ENCODE measurements at regions not wholly inside any gene's neighbourhood (a gene's known extent, or its start where the extent isn't known, plus 50 kb on each side); places are given as distances from the start of the nearest gene placed in this dataset.

DNA sequence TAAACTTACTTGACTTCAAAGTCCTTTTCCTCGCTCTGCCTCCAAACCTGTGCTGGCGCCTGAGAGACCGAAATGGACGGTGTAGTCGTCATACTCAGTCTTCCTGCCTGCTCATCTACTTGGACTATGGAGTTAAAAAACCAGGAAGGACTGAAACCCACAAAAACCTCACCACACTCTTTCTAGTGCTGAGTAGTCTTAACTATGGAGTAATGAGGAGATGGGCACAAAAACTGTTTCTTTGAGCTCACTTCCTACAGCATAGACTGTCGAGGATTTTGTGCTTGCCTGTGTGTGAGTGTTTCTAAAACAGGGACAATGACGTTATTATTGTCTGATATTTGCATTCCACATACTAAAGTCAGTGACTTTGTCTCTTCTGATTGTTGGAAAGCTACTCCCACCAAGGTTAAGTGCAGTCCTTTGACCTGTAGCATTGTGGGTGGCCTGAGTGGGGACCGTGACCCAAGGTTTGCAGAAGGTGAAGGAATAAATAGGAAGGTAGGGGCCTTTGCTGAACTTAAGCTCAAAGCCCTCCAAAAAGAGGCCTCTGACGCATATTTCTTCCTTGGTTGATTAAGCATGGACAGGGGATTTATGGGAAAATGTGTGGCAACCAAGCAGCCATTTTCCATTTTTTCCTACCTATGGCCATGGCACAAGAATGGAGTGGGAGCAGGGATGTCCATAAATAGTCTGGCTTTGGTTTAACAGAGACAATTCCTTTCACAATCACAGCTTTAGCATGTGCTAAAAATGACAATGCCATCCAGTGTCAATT lies 109.6 kb downstream of the ZBTB18 start:
- Histone ChIP-seq H3K27ac (ENCODE audit: extremely low read depth, low read depth, low read length) (no peak overlapping the region), H3K9me3 (ENCODE audit: control insufficient read depth, insufficient read depth, low read depth, low read length) (no peaks in the 10 kb centered on the region), H3K4me3 (ENCODE audit: low read depth, low read length) (no peak overlapping the region), H3K4me1 (ENCODE audit: control insufficient read depth, insufficient read depth, low read length) (peaks cover 10% of the 10 kb centered on the region), H3K36me3 (ENCODE audit: control insufficient read depth in 2 of 2, insufficient read depth in 1 of 2, low read length in 2 of 2) (no peaks in the 10 kb centered on the region)
- POLR2A ChIA-PET: no interaction called here
- TF ChIP-seq ZNF654 (tag by site-specific recombination; IDR thresholded peaks at IDR 0.05; ENCODE audit: low read depth) (no peak), KLF16 (tag by site-specific recombination; IDR thresholded peaks at IDR 0.05) (no peak), ZNF621 (tag by site-specific recombination; IDR thresholded peaks at IDR 0.05) (no peak), ZNF624 (tag by site-specific recombination; IDR thresholded peaks at IDR 0.05) (no peak), ZNF394 (tag by site-specific recombination; IDR thresholded peaks at IDR 0.05; ENCODE audit: borderline replicate concordance) (no peak), ZNF391 (tag by site-specific recombination; IDR thresholded peaks at IDR 0.05; ENCODE audit: borderline replicate concordance, low read depth) (no peak), ZNF514 (tag by site-specific recombination; IDR thresholded peaks at IDR 0.05) (no peak), ZNF830 (tag by site-specific recombination; IDR thresholded peaks at IDR 0.05; ENCODE audit: low read depth) (no peak), ZNF791 (tag by site-specific recombination; IDR thresholded peaks at IDR 0.05) (no peak), SCRT1 (tag by site-specific recombination; IDR thresholded peaks at IDR 0.05; ENCODE audit: borderline replicate concordance) (no peak), ZBTB7A (tag by site-specific recombination; IDR thresholded peaks at IDR 0.05; ENCODE audit: low read depth) (no peak)
- TF ChIP-seq, protein P1, sequence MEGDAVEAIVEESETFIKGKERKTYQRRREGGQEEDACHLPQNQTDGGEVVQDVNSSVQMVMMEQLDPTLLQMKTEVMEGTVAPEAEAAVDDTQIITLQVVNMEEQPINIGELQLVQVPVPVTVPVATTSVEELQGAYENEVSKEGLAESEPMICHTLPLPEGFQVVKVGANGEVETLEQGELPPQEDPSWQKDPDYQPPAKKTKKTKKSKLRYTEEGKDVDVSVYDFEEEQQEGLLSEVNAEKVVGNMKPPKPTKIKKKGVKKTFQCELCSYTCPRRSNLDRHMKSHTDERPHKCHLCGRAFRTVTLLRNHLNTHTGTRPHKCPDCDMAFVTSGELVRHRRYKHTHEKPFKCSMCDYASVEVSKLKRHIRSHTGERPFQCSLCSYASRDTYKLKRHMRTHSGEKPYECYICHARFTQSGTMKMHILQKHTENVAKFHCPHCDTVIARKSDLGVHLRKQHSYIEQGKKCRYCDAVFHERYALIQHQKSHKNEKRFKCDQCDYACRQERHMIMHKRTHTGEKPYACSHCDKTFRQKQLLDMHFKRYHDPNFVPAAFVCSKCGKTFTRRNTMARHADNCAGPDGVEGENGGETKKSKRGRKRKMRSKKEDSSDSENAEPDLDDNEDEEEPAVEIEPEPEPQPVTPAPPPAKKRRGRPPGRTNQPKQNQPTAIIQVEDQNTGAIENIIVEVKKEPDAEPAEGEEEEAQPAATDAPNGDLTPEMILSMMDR (tag by site-specific recombination; IDR thresholded peaks at IDR 0.05): no peak
- CTCF ChIA-PET: interaction anchor here (0.6 kb wide), 1 partner anchor 106 kb away, joined by 3 read pairs; no protein-coding TSS in a partner anchor

DNA sequence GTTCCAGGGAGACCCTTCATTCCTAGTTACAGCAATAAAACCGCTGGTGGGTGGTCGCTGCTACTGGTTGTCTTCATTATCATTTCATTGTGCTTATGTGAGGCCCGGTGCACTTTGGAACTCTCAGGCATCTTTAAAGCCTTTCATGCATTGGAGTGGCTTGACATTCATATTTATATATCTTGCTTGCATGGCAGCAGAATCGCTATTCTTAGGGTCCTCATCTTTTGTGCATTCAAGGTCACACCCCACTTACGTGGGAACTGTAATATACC lies 110.1 kb downstream of the ZBTB18 start:
- POLR2A ChIA-PET: no interaction called here
- TF ChIP-seq ZNF155 (tag by site-specific recombination; IDR thresholded peaks at IDR 0.05): no peak
- no peak for TF ChIP-seq HOXC10 (CRISPR knock-in tag; IDR thresholded peaks at IDR 0.05)
- no peak for TF ChIP-seq ZNF416 (tag by site-specific recombination; IDR thresholded peaks at IDR 0.05)
- TF ChIP-seq TRIM28 (IDR thresholded peaks at IDR 0.05; ENCODE audit: borderline replicate concordance, low read length): no peak
- TF ChIP-seq ZNF16 (tag by site-specific recombination; IDR thresholded peaks at IDR 0.05; ENCODE audit: low read depth): no peak
- no peak for TF ChIP-seq PRDM1 (tag by site-specific recombination; IDR thresholded peaks at IDR 0.05)
- TF ChIP-seq ZNF292 (tag by site-specific recombination; IDR thresholded peaks at IDR 0.05; ENCODE audit: borderline replicate concordance, low read depth): no peak
- no peak for TF ChIP-seq ZNF707 (tag by site-specific recombination; IDR thresholded peaks at IDR 0.05)
- TF ChIP-seq, protein P2, sequence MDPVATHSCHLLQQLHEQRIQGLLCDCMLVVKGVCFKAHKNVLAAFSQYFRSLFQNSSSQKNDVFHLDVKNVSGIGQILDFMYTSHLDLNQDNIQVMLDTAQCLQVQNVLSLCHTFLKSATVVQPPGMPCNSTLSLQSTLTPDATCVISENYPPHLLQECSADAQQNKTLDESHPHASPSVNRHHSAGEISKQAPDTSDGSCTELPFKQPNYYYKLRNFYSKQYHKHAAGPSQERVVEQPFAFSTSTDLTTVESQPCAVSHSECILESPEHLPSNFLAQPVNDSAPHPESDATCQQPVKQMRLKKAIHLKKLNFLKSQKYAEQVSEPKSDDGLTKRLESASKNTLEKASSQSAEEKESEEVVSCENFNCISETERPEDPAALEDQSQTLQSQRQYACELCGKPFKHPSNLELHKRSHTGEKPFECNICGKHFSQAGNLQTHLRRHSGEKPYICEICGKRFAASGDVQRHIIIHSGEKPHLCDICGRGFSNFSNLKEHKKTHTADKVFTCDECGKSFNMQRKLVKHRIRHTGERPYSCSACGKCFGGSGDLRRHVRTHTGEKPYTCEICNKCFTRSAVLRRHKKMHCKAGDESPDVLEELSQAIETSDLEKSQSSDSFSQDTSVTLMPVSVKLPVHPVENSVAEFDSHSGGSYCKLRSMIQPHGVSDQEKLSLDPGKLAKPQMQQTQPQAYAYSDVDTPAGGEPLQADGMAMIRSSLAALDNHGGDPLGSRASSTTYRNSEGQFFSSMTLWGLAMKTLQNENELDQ (tag by site-specific recombination; IDR thresholded peaks at IDR 0.05; ENCODE audit: low read depth): no peak
- TF ChIP-seq, protein P3, sequence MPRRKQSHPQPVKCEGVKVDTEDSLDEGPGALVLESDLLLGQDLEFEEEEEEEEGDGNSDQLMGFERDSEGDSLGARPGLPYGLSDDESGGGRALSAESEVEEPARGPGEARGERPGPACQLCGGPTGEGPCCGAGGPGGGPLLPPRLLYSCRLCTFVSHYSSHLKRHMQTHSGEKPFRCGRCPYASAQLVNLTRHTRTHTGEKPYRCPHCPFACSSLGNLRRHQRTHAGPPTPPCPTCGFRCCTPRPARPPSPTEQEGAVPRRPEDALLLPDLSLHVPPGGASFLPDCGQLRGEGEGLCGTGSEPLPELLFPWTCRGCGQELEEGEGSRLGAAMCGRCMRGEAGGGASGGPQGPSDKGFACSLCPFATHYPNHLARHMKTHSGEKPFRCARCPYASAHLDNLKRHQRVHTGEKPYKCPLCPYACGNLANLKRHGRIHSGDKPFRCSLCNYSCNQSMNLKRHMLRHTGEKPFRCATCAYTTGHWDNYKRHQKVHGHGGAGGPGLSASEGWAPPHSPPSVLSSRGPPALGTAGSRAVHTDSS (tag by site-specific recombination; IDR thresholded peaks at IDR 0.05): no peak
- TF ChIP-seq ZNF184 (tag by site-specific recombination; IDR thresholded peaks at IDR 0.05): no peak
- TF ChIP-seq ZFP41 (tag by site-specific recombination; IDR thresholded peaks at IDR 0.05; ENCODE audit: borderline replicate concordance): no peak
- no peak for TF ChIP-seq ZNF843 (tag by site-specific recombination; IDR thresholded peaks at IDR 0.05)
- no peak for TF ChIP-seq ZNF211 (tag by site-specific recombination; IDR thresholded peaks at IDR 0.05; ENCODE audit: low read depth)
- TF ChIP-seq ZNF335 (tag by site-specific recombination; conservative IDR thresholded peaks at IDR 0.05): no peak
- TF ChIP-seq ZFP69B (tag by site-specific recombination; IDR thresholded peaks at IDR 0.05): no peak
- TF ChIP-seq, protein P4, sequence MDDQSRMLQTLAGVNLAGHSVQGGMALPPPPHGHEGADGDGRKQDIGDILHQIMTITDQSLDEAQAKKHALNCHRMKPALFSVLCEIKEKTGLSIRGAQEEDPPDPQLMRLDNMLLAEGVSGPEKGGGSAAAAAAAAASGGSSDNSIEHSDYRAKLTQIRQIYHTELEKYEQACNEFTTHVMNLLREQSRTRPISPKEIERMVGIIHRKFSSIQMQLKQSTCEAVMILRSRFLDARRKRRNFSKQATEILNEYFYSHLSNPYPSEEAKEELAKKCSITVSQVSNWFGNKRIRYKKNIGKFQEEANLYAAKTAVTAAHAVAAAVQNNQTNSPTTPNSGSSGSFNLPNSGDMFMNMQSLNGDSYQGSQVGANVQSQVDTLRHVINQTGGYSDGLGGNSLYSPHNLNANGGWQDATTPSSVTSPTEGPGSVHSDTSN (CRISPR knock-in tag; IDR thresholded peaks at IDR 0.05): no peak

More for the DNA sequence above, 110.1 kb downstream of the ZBTB18 start:
- H3K4me1 ChIP-seq (ENCODE audit: control insufficient read depth, insufficient read depth, low read length): peaks cover 10% of the 10 kb centered on the region
- H3K27ac ChIP-seq (ENCODE audit: extremely low read depth, low read depth, low read length): no peak overlapping the region
- H3K9me3 ChIP-seq (ENCODE audit: control insufficient read depth, insufficient read depth, low read depth, low read length): no peaks in the 10 kb centered on the region
- no peak overlapping the region for H3K4me3 ChIP-seq (ENCODE audit: low read depth, low read length)
- H3K36me3 ChIP-seq (ENCODE audit: control insufficient read depth in 2 of 2, insufficient read depth in 1 of 2, low read length in 2 of 2): no peaks in the 10 kb centered on the region
- CTCF ChIA-PET: interaction anchor here (0.6 to 1.1 kb wide), 2 partner anchors 17 to 106 kb away, joined by 3 read pairs; no protein-coding TSS in a partner anchor
